NCI-H2107 treated with DMSO at 0.1 percent for 48 hours (cell line): ENCODE measurements at regions not wholly inside any gene's neighbourhood (a gene's known extent, or its start where the extent isn't known, plus 50 kb on each side); places are given as distances from the start of the nearest gene placed in this dataset.
"Not testable (repeated sequence)": the region's sequence is repeated elsewhere in the genome, so short reads cannot be mapped to it uniquely, and the experiment has no call there.

Experiments
- DNase-seq: peaks from one replicate; lab custom pipeline; 2025; ENCODE audit not compliant: unreplicated experiment; lab: John Stamatoyannopoulos, UW

GRCh38 chr3:166688665-166689064, 691.4 kb downstream of the ZBBX start:
- no peak for DNase-seq

DNA sequence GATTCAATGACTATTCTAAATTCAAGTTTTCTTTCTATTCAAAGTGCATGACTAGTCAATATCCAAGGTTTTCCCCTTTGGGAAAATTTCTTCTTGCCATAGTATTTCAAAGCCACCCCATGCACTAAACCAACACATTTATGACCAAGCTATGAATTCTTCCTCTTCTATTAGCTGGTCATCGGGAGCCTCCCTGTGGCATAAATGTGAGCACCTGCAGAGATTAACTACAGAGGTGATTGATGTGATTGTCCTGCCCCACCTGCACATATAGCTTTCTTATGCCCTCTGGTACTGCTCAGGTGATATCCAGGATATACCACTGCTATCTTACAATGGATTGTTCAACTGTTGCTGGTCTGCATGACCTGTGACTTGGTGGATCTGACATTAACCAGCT, 694.9 kb downstream of the ZBBX start:
- DNase-seq = no peak

DNA sequence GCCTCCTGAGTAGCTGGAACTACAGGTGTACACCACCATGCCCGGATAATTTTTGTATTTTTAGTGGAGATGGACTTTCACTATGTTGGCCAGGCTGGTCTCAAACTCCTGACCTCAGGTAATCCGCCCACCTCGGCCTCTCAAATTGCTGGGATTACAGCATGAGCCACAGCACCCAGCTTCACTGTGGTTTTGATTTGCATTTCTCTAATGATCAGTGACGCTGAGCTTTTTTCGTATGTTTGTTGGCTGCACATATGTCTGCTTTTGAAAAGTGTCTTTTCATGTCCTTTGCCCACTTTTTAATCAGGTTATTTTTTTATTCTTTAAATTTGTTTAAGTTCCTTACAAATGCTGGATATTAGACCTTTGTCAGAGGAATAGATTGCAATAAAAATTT, 696.0 kb downstream of the ZBBX start:
- DNase-seq = not testable (repeated sequence)

DNA sequence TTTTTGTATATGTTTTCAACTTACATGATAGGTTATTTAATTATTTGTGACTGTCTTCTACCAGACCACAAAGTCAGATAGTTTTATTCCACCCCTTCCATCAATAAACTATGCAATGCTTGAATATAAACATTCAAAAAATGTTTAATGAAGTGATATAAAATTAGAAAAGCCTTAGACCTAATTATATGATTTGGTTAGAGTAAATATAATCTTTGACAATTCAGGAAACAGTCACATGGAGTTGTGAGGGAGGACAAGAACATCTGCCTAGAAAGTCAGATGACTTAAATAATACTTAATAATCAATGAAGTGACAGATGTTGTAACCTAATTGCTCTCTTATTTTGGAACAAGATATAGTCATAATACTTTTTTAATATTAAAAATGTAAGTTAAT, 710.3 kb downstream of the ZBBX start:
- no peak for DNase-seq

DNA sequence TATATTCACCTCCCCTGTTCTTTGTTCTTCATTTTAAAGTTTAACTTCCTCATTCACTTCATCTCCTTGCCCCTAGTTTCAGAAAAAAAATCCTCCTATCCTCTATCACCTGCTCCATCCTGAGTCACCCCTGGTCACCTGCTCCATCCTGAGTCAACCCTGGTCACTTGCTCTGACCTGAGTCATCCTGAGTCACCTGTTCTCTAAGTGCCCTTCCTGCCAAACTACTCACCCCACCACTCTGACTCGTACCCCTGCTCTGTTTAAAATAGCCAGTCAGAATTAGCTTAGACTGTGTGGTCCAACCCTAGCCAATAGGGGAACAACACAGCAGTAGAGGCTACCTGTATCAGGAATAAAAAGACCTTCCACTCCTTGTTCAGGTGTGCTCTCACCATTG, 716.9 kb downstream of the ZBBX start:
- no peak for DNase-seq

DNA sequence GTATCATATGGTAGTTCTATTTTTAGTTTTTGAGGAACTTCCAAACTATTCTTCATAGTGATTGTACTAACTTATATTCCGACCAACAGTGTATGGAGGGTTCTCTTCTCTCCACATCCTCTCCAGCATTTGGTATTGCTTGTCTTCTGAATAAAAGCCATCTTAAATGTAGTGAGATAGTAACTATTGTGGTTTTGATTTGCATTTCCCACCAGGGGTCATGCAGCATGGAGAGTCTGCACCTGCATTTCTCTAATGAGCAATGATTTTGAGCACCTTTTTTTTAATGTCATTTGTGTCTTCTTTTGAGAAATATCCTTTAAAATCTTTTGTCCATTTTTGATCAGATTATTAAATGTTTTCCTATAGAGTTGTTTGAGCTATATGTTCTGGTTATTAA, 718.5 kb downstream of the ZBBX start:
- DNase-seq = no peak

DNA sequence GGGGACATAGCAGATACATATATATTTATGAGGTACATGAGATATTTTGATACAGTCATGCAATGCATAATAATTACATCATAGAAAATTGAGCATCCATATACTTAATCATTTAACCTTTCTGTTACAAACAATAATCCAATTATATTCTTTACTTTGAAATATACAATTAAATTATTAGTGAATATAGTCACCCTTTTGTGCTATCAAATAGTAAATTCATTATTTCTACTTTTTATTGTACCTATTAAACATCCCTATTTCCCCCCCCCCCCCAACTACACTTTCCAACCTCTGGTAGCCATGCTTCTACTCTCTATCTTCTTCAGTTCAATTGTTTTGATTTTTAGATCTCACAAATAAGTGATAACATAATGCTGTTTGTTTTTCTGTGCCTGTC, 719.1 kb downstream of the ZBBX start:
- DNase-seq = no peak

GRCh38 chr3:166637984-166638530, 742.0 kb downstream of the ZBBX start:
- DNase-seq = no peak

GRCh38 chr3:166634091-166634746, 745.9 kb downstream of the ZBBX start:
- no peak for DNase-seq

GRCh38 chr3:166630190-166630589, 749.9 kb downstream of the ZBBX start:
- no peak for DNase-seq

DNA sequence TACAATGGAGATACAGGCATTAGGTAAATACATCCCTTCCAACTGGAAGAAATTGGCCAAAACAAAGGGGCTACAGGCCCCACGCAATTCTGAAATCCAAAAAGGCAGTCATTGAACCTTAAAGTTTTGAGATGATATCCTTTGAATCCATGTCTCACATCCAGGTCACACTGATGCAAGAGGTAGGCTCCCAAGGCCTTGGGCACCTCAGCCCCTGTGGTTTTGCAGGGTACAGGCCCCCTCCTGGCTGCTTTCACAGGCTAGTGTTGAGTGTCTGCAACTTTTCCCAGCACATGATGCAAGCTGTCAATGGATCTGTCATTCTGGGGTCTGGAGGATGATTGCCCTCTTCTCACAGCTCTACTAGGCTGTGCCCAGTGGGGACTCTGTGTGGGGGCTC, 766.7 kb downstream of the ZBBX start:
- no peak for DNase-seq

DNA sequence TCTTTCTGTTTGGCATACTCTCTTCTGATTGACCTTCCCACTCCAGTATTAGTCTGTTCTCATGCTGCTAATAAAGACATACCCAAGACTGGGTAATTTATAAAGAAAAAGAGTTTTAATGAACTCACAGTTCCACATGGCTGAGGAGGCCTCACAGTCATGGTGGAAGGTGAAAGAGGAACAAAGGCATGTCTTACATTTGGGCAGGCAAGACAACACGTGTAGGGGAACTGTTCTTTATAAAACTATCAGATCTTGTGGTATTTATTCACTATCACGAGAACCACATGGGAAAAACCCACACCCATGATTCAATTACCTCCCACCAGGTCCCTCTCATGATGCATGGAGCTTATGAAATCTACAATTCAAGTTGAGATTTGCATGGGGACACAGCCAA, 767.3 kb downstream of the ZBBX start:
- not testable (repeated sequence) for DNase-seq

DNA sequence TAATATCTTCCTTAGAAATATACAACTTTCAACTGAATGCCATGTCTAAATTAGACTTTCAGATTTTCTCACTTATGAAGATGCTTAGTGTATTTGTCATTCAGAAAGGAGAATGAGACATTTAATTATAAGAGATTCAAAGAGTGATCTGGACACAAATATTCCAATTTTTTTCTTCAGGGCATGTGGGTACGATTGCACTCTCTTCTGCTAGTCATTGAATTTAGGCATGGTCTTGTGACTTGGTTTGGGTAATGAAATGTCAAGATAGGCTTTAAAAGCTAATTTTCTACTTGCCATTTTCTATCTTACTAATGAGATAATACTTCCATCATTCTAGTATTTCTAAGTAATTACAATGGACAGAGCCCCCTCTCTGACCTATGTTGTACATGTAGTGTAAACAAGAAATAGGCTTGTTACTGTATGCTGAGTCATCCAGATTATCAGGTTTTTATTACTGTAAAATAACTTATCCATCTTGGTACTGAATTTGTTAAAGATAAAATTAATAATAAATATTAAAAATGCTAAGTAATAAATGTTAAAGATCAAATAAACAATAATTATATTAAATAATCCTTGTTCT, 770.8 kb upstream of the BCHE start:
- DNase-seq = no peak

- no peak for DNase-seq
These were observed 769.8 kb upstream of the BCHE start for GRCh38 chr3:166606988-166607387.

GRCh38 chr3:166593776-166594175, 756.6 kb upstream of the BCHE start:
- DNase-seq = no peak

DNA sequence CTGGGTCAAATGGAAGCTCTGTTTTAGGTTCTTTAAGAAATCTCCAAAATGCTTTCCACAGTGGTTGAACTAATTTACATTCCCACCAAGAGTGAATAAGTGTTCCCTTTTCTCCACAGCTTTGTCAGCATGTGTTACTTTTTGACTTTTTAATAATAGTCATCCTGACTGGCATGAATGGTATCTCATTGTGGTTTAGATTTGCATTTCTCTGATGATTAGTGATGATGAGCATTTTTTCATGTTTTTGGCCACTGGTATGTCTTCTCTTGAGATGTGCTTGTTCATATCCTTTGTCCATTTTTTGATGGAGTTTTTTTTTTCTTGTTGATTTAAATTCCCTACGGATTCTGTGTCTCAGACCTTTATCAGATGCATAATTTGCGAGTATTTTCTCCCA, 745.0 kb upstream of the BCHE start:
- no peak for DNase-seq

DNA sequence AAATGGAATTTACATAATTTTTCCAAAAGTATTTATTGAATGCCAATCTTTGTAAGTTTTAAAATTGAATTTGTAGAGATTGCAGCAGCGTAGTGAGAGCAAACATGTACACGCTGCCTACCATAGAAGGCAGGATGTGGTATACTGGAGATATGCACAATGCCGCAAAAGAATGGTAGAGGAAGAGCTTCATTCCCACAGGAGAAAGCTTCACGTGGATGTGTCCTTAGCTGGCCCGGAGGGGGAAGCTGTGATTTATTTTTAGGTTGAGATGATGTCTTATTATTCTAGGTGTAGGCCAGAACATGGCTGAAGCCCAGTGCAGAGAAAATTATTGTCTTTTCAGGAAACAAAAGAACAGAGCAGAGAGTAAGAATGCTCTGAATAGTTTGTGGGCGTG, 743.3 kb upstream of the BCHE start:
- DNase-seq = no peak

DNA sequence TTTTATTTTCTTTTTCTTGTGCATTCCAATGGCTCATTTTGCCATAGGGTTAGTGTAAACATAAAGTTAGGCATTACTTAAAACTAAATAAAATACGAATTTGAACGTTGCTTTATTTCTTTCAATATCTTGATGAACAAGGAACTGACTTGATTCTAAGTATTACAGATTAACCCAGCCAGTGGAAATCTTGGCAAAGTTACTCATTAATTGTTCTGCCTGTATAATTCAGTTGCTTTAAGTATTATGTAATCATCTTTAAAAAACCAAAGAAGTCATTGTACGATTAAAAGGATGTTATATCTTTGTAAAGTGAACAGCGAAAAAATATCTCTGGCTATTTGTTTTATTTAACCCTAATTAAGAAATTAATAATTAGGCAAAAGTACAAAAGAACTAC, 737.9 kb upstream of the BCHE start:
- DNase-seq = no peak

- not testable (repeated sequence) for DNase-seq
These were observed 734.5 kb upstream of the BCHE start for GRCh38 chr3:166571686-166572085.

DNA sequence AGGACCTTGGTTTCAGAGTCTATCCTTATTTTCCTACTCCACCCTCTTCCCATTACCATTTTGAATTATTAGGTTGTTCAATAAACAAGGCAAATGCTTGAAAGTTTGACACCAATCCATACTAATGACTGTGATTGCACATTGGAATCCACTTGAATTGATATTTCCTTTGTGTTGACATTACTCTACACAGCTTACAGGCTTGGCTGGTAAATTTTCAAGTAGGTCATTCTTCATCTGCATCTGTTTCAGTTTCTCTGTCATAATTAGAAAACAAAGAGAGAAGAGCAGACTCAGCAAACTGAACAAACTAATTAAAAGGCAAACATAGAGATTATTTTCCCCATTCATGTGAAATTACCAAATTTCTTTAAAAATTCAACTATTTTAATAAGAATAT, 732.9 kb upstream of the BCHE start:
- no peak for DNase-seq

- DNase-seq = no peak
These were observed 732.4 kb upstream of the BCHE start for GRCh38 chr3:166569589-166569988.

DNA sequence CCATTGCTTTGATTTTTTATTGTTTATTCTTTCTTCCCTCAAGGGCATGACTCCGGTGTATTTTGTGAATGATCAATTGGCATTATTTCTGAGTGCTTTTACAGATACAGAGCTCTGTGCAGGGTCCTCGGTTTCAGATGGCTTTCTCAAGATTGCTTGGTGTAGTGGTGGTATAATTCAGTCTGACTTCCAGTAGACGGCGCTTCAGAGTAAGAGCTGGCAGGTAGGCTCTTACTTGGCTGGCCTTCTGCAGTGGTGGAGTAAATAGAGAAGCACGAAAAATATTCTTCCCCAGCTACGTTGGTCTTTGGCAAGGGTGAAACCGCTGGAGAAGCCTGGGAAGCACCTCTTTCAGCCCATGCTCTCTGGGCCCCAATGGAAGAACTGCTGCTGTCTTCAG, 723.0 kb upstream of the BCHE start:
- no peak for DNase-seq

DNA sequence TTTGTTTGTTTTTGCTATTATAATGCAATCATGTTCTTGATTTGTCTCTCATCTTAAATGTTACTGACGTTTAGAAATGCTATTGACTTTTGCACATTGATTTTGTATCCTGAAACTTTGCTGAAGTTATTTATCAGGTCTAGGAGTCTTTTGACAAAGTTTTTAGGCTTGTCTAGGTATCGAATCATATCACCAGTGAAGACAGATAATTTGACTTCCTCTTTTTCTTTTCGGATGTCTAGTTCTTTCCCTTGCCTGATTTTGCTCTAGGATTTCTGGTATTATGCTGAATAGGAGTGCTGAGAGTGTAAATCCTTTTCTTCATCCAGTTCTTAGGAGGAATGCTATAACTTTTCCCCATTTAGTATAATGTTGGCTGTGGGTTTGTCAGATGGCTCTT, 719.7 kb upstream of the BCHE start:
- no peak for DNase-seq
